GM21528 (cell line): ENCODE measurements at regions not wholly inside any gene's neighbourhood (a gene's known extent, or its start where the extent isn't known, plus 50 kb on each side); places are given as distances from the start of the nearest gene placed in this dataset.
"Not testable (repeated sequence)": the region's sequence is repeated elsewhere in the genome, so short reads cannot be mapped to it uniquely, and the experiment has no call there.

Experiments used
- ATAC-seq: cut with Tn5 transposase; IDR thresholded peaks from one replicate; pipeline ENCODE4 v1.9.1; 2021; ENCODE audit warnings: mild to moderate bottlenecking, moderate library complexity; ENCODE audit not compliant: unreplicated experiment, low FRiP score

GRCh38 chr9:63813391-63814021, 1471.5 kb downstream of the FOXD4L5 start:
- ATAC-seq = not testable (repeated sequence)

GRCh38 chr9:63812822-63813221, 1472.2 kb downstream of the FOXD4L5 start:
- ATAC-seq = peak; percentile 40

- ATAC-seq = not testable (repeated sequence)
These were observed 1480.8 kb downstream of the FOXD4L5 start for GRCh38 chr9:63804205-63804604.

GRCh38 chr9:63794081-63794685, 1490.8 kb downstream of the FOXD4L5 start:
- ATAC-seq = not testable (repeated sequence)

GRCh38 chr9:63787454-63787853, 1497.6 kb downstream of the FOXD4L5 start:
- ATAC-seq = not testable (repeated sequence)

- not testable (repeated sequence) for ATAC-seq
These were observed 1500.0 kb downstream of the FOXD4L5 start for GRCh38 chr9:63785059-63785458.

GRCh38 chr9:63784421-63784820, 1500.6 kb downstream of the FOXD4L5 start:
- ATAC-seq = not testable (repeated sequence)

GRCh38 chr9:63781817-63782439, 1503.1 kb downstream of the FOXD4L5 start:
- peak; percentile 20 for ATAC-seq

GRCh38 chr9:63781390-63781789, 1503.6 kb downstream of the FOXD4L5 start:
- ATAC-seq = peak; percentile 96

GRCh38 chr9:63776220-63776619, 1508.8 kb downstream of the FOXD4L5 start:
- not testable (repeated sequence) for ATAC-seq

- ATAC-seq = not testable (repeated sequence)
These were observed 1510.0 kb downstream of the FOXD4L5 start for GRCh38 chr9:63775092-63775426.

GRCh38 chr9:63774369-63775091, 1510.5 kb downstream of the FOXD4L5 start:
- ATAC-seq = not testable (repeated sequence)

- not testable (repeated sequence) for ATAC-seq
These were observed 1522.8 kb downstream of the FOXD4L5 start for GRCh38 chr9:63762230-63762629.

GRCh38 chr9:63729021-63729420, 1556.0 kb downstream of the FOXD4L5 start:
- not testable (repeated sequence) for ATAC-seq

GRCh38 chr9:63728287-63728686, 1556.7 kb downstream of the FOXD4L5 start:
- no peak for ATAC-seq

- not testable (repeated sequence) for ATAC-seq
These were observed 1576.7 kb downstream of the FOXD4L5 start for GRCh38 chr9:63708285-63708684.

- not testable (repeated sequence) for ATAC-seq
These were observed 1580.6 kb downstream of the FOXD4L5 start for GRCh38 chr9:63704456-63704855.

GRCh38 chr9:63703670-63704069, 1581.3 kb downstream of the FOXD4L5 start:
- not testable (repeated sequence) for ATAC-seq

- ATAC-seq = not testable (repeated sequence)
These were observed 1581.8 kb downstream of the FOXD4L5 start for GRCh38 chr9:63703138-63703665.
